Fibroblast of lung (primary cell): ENCODE measurements at regions not wholly inside any gene's neighbourhood (a gene's known extent, or its start where the extent isn't known, plus 50 kb on each side); places are given as distances from the start of the nearest gene placed in this dataset.

Experiments used
- DNase-seq, 2 donors: peaks; one replicate each; pipeline versions ENCODE4 v3.0.0 to v3.0.0-alpha.2; 2010; ENCODE audit warnings: low read depth in 2 of 2
- H2AFZ ChIP-seq: 2 replicates; pipeline ENCODE4 v1.5.1; 2012; ENCODE audit warnings: low read length, control low read depth, inconsistent platforms
- H3K27ac ChIP-seq: 2 replicates; pipeline ENCODE4 v1.5.1; 2011; ENCODE audit warnings: low read length, control low read depth; ENCODE audit not compliant: insufficient read depth
- H3K27me3 ChIP-seq: 2 replicates; pipeline ENCODE4 v1.5.1; 2011; ENCODE audit warnings: mild to moderate bottlenecking, low read length; ENCODE audit not compliant: control insufficient read depth, insufficient read depth
- H3K36me3 ChIP-seq: 2 replicates; pipeline ENCODE4 v1.5.1; 2011; ENCODE audit warnings: low read length; ENCODE audit not compliant: control insufficient read depth, insufficient read depth
- H3K4me1 ChIP-seq: 2 replicates; pipeline ENCODE4 v1.5.1; 2011; ENCODE audit warnings: low read length; ENCODE audit not compliant: control insufficient read depth, insufficient read depth; ENCODE audit errors: extremely low read depth
- H3K4me2 ChIP-seq: 2 replicates; pipeline ENCODE4 v1.5.1; 2011; ENCODE audit warnings: low read length, control low read depth; ENCODE audit not compliant: insufficient read depth; ENCODE audit errors: extremely low read depth
- H3K4me3 ChIP-seq, 4 experiments: fragments of 200-600 bp in 1 of 4; sonication (generic) in 1 of 4; replicated peaks in 1 of 4; 2 replicates each; pipeline ENCODE4 v1.5.1; 2011 to 2016; ENCODE audit warnings: low read length in 4 of 4, low read depth in 3 of 4, mild to moderate bottlenecking in 3 of 4, control low read depth in 2 of 4, inconsistent platforms in 1 of 4, mixed read lengths in 1 of 4; ENCODE audit not compliant: insufficient read depth in 1 of 4; ENCODE audit errors: control extremely low read depth in 1 of 4
- H3K79me2 ChIP-seq: 2 replicates; pipeline ENCODE4 v1.5.1; 2012; ENCODE audit warnings: mild to moderate bottlenecking, low read length, inconsistent platforms; ENCODE audit not compliant: control insufficient read depth, insufficient read depth
- H3K9ac ChIP-seq: 2 replicates; pipeline ENCODE4 v1.5.1; 2011; ENCODE audit warnings: mild to moderate bottlenecking, low read length, control low read depth; ENCODE audit not compliant: insufficient read depth
- H3K9me3 ChIP-seq: 2 replicates; pipeline ENCODE4 v1.5.1; 2012; ENCODE audit warnings: low read depth, low read length; ENCODE audit not compliant: control insufficient read depth, insufficient read depth
- H4K20me1 ChIP-seq: 2 replicates; pipeline ENCODE4 v1.5.1; 2011; ENCODE audit warnings: low read length; ENCODE audit not compliant: control insufficient read depth, insufficient read depth; ENCODE audit errors: extremely low read depth
- CTCF ChIP-seq, 2 donors: IDR thresholded peaks in 1 of 2; conservative IDR thresholded peaks in 1 of 2; 1 replicate in 1 of 2; 2 replicates in 1 of 2; pipeline ENCODE4 v1.5.1; 2011 to 2012; ENCODE audit warnings: low read length in 2 of 2, control low read depth in 1 of 2, inconsistent platforms in 1 of 2, low read depth in 1 of 2, mild to moderate bottlenecking in 1 of 2
- EZH2 ChIP-seq: IDR thresholded peaks from 2 replicates; pipeline ENCODE4 v1.5.1; 2012; ENCODE audit warnings: low read length, control low read depth, mild to moderate bottlenecking; ENCODE audit errors: missing control alignments

GRCh38 chr14:26328791-26329190 lies 269.0 kb downstream of the NOVA1 start:
- H3K27me3 ChIP-seq, result no peaks in the 10 kb centered on the region
- DNase-seq, result no peak

GRCh38 chr14:26323869-26324268 lies 274.0 kb downstream of the NOVA1 start:
- Histone ChIP-seq H3K4me2 (no peak overlapping the region), H3K27ac (no peak overlapping the region), H3K79me2 (no peaks in the 10 kb centered on the region), H3K9me3 (no peaks in the 10 kb centered on the region), H2AFZ (no peak overlapping the region), H3K4me3 (no peak overlapping the region), H3K36me3 (no peaks in the 10 kb centered on the region), H3K4me1 (no peaks in the 10 kb centered on the region), H4K20me1 (no peaks in the 10 kb centered on the region), H3K9ac (no peak overlapping the region), H3K27me3 (no peaks in the 10 kb centered on the region)
- TF ChIP-seq EZH2 (no peak), CTCF (conservative IDR thresholded peaks at IDR 0.05 in 1 of 2, IDR thresholded peaks at IDR 0.05 in 1 of 2; ENCODE audit: low read depth in 1 of 2, low read length in 2 of 2) (no peak)
- no peak for DNase-seq

More at GRCh38 chr14:26328791-26329190, 269.0 kb downstream of the NOVA1 start:
- no peaks in the 10 kb centered on the region for H3K9me3 ChIP-seq
- H3K4me3 ChIP-seq, result no peak overlapping the region
- H3K4me2 ChIP-seq, result no peak overlapping the region
- no peak overlapping the region for H3K27ac ChIP-seq
- H3K9ac ChIP-seq, result no peak overlapping the region
- no peaks in the 10 kb centered on the region for H3K36me3 ChIP-seq
- H4K20me1 ChIP-seq, result no peaks in the 10 kb centered on the region
- no peak overlapping the region for H2AFZ ChIP-seq
- TF ChIP-seq CTCF (conservative IDR thresholded peaks at IDR 0.05 in 1 of 2, IDR thresholded peaks at IDR 0.05 in 1 of 2; ENCODE audit: low read depth in 1 of 2, low read length in 2 of 2) (no peak), EZH2 (no peak)
- H3K4me1 ChIP-seq, result no peaks in the 10 kb centered on the region
- H3K79me2 ChIP-seq, result no peaks in the 10 kb centered on the region

- Histone ChIP-seq H3K9ac (no peak overlapping the region), H3K36me3 (no peaks in the 10 kb centered on the region), H3K4me2 (no peak overlapping the region), H3K27ac (no peak overlapping the region), H4K20me1 (no peaks in the 10 kb centered on the region), H3K27me3 (no peaks in the 10 kb centered on the region), H3K9me3 (no peaks in the 10 kb centered on the region), H3K4me1 (no peaks in the 10 kb centered on the region), H3K4me3 (no peak overlapping the region), H3K79me2 (no peaks in the 10 kb centered on the region), H2AFZ (no peak overlapping the region)
- TF ChIP-seq EZH2, result no peak
- no peak for TF ChIP-seq CTCF (conservative IDR thresholded peaks at IDR 0.05 in 1 of 2, IDR thresholded peaks at IDR 0.05 in 1 of 2; ENCODE audit: low read depth in 1 of 2, low read length in 2 of 2)
- DNase-seq, result no peak
Observed at GRCh38 chr14:26320886-26321285, 276.9 kb downstream of the NOVA1 start.
